ENCODE measurements at regions not wholly inside any gene's neighbourhood (a gene's known extent, or its start where the extent isn't known, plus 50 kb on each side); places are given as distances from the start of the nearest gene placed in this dataset.

DNA sequence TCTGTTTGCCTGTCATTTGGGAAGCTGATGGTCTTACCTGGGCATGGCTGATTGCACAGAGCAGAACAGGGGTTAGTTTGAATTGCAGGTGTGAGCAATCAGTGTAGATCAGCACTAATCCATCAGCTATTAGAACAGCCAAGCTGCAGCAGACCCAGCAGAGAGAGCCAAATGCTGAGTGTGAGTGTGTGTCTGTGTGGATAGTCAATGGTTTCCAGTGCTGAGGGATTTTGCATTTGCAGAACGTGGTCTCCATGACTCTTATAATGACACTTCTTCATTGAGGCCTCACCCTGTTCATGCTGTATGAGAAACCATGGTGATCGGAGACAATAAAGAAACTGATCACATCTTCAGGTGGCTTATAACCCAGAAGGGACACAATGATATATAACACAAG is 312.1 kb downstream of the SOX2 start:
- TF ChIP-seq EZH2 (IDR thresholded peaks at IDR 0.05) (no peak), POLR2AphosphoS5 (IDR thresholded peaks at IDR 0.05; ENCODE audit: borderline replicate concordance, low read depth, low read length) (no peak), FOXP2 (optimal IDR thresholded peaks at IDR 0.05; ENCODE audit: control extremely low read depth, extremely low read length, insufficient read depth) (no peak)
